UCSD-AML1 (cell line): ENCODE measurements at regions not wholly inside any gene's neighbourhood (a gene's known extent, or its start where the extent isn't known, plus 50 kb on each side); places are given as distances from the start of the nearest gene placed in this dataset.

ENCODE experiments used
- DNase-seq: peaks from one replicate; lab custom pipeline; 2025; ENCODE audit not compliant: unreplicated experiment; lab: John Stamatoyannopoulos, UW

- DNase-seq: no peak
Observed at GRCh38 chr6:109235481-109236038, 140.3 kb downstream of the CEP57L1 start.

- no peak for DNase-seq
Observed at GRCh38 chr6:109230453-109230852, 135.1 kb downstream of the CEP57L1 start.

- DNase-seq: no peak
Observed at GRCh38 chr6:109229536-109229935, 134.2 kb downstream of the CEP57L1 start.

GRCh38 chr6:109227646-109228045 lies 132.3 kb downstream of the CEP57L1 start:
- DNase-seq: no peak

- DNase-seq: no peak
Observed at GRCh38 chr6:109226353-109226752, 131.0 kb downstream of the CEP57L1 start.

- no peak for DNase-seq
Observed at GRCh38 chr6:109225946-109226345, 130.6 kb downstream of the CEP57L1 start.

GRCh38 chr6:109224994-109225393 lies 129.7 kb downstream of the CEP57L1 start:
- DNase-seq: no peak

GRCh38 chr6:109224107-109224875 lies 129.0 kb downstream of the CEP57L1 start:
- DNase-seq: no peak

GRCh38 chr6:109222848-109223247 lies 127.5 kb downstream of the CEP57L1 start:
- DNase-seq: no peak

GRCh38 chr6:109221543-109222195 lies 126.4 kb downstream of the CEP57L1 start:
- no peak for DNase-seq
